ENCODE measurements at regions not wholly inside any gene's neighbourhood (a gene's known extent, or its start where the extent isn't known, plus 50 kb on each side); places are given as distances from the start of the nearest gene placed in this dataset.
A peak's percentile ranks its signal among the peaks of the same experiment; 100 is the strongest.
"Not testable (repeated sequence)": the region's sequence is repeated elsewhere in the genome, so short reads cannot be mapped to it uniquely, and the experiment has no call there.

DNA sequence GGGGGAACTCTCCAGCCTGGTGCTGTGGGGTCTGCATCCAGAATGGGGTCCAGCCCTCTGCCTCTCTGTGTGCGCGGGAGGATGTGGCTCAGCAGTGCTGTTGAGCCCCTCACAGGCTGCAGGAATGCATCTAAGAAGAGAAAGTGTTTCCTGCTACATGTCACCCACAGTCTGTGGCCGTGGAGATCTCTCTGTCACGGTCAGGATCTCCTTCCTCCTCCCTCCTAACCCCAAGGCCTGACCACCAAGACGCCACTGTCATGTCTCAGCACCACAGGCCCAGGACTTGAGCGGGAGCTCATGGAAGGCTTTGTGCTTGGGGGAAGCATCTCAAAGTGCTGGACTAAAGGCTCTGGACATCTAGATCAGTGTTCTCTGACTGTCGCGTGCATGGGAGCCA, 90.1 kb downstream of the SREK1 start:
- no peak for DNase-seq

DNA sequence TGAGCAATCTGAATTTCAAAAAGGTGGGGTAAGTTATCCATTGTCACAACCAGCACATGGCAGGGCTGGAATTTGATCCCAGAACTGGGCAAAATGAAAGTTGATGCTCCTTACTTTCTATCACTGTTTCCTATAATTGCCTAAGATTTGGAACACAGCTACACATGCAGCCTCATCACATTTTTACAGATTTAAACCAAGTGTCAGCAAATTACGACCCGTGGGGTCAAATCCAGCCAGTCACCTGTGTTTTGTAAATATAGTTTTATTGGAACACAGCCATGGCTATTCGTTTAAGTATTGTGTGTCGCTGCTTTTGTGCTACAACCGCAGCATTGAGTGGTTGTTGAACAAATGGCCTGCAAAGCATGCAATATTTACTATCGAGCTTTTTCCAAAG, 94.3 kb downstream of the SREK1 start:
- no peak for DNase-seq

DNA sequence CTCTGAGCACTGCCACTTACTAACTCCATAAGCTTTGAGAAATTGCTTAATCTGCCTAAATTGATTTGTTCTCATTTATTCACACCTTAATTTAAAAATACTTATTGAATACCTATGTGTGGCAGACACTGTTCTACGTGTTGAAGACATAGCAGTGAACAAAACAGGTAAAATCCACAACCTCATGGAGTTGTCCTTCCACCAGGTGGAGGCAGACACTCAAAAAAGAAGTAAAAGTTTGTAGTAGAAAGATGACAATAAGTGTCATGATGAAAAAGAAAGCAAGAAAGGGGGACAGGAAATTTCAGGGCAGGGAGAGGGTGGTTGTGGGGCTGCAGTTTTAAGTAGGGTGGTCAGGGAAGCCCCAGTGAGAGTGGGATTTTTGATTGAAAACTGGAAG, 94.9 kb downstream of the SREK1 start:
- DNase-seq = no peak

DNA sequence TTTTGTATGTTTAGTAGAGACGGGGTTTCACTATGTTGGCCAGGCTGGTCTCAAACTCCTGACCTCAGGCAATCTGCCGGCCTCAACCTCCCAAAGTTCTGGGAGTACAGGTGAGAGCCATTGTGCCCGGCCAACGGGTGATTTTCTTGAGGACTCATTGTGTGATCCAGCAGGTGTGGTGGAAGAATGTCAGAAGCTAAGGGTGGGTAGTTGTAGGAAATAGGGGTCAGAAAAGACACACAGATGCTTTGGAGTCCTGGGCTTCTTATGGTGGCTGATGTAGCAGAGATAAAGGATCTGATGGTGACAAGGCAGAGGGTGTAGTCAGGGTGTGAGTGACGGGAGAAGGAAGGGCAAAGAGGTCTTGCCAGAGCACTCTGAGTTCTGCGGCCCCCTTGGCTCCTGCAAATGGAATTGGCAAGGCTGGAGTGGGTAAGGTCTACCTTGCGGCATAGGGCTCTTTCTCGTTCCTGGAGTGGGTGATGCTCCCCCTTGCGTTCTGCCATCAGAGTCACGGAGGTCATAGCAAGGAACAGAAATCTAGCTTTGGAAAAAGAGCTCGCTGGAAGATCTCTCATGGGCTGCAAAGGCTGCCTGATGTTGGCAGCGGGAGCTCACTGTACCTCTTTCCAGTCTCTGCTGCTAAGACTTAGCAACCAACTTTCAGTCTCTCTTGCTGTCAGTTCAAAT, 97.2 kb downstream of the SREK1 start:
- no peak for DNase-seq

DNA sequence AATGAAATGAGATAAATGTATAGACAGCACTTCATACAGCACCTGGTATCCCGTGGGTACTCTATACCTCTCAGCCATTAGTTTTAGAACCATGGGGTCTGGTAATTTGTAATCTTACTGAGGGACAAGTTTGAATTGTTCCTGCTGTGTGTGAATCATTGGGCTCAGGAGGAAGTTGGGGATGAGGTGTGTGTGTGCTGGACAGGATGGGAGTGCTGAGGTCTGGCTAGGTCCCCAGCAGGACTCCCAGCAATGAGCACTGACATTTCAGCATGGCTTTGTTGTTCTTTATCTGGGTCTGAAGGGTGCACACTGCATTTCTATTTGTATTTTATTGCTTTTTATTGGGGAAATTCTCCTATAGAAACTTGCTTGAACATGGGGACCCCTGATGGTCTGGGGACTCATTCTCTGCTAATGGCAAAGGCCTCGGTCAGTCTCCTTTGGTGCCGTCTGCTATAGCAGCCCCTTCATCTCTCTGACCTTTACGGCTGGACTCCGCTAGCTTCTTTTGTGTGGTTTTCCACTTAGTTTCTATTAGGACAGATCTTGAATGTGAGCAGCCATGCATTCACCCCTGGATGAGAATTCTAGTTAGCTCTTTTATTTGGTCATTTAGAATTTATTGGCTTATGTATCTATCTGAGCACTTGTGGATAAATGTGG, 98.1 kb downstream of the SREK1 start:
- DNase-seq = no peak

DNA sequence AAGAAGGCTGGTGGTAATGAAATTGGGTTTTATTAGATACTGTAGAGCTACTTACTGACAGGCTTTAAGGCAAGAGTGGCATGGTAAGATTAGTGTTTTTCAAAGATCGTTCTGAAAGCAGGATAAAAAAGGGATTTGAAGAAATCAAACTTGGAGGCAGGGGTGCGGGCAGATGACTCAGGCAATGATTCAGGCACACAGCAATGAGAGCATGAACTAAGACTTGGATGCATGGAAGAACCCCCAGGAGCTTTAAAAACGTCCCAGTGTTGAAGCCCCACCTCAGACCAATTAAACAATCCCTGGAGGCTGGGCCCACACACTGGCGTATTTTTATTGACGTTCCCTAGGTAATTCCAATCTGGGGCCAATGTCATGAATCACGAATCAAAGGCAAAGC, 102.5 kb downstream of the SREK1 start:
- DNase-seq = no peak

DNA sequence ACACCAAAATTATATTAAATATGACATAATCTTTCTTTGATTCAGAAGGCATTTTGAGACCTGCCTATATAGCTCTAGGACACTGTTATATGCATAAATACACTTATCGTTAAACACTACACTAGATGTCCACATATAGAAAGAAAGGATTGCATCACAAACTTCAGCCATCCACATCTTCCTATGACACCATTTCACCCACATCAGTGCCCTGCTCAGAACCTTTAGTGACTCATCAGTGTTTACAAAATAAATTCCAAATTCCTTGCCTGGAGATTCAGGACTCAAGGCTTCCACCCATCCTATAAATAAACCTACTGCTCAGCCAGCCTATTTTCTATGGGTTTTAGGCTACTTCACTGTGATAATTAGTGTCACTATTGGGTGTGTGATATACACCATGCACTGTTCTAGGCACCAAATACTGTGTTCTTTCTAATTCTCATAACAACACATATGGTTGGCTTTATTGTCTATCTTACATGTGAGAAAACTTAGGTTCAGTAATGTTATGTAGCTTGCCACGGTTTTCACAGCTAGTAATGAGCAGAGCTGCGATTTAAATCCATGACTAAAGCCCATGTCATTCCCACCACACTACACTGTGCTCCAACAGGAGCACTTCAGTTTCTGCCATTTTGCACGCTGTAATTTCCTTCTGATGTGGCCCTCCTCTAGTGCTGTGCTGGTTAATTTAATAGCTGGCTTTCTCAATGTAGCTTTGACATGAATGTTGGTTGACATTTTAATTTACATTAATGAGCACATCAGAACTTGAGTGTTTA, 103.3 kb downstream of the SREK1 start:
- no peak for DNase-seq

DNA sequence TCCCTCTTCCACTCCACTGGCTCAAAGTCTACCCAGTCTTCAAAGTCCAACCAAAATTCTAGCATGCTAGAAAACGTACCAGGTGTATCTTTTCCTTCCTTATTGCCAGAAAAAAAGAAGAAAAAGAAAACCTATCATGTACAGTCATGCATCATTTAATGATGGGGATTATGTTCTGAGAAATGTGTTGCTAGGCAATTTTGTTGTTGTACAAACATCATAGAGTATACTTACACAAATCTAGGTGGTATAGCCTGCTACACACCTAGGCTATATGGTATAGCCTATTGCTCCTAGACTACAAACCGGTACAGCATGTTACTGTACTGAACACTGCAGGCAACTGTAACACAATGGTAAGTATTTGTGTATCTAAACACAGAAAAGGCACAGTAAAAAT, 104.8 kb downstream of the SREK1 start:
- DNase-seq = no peak

DNA sequence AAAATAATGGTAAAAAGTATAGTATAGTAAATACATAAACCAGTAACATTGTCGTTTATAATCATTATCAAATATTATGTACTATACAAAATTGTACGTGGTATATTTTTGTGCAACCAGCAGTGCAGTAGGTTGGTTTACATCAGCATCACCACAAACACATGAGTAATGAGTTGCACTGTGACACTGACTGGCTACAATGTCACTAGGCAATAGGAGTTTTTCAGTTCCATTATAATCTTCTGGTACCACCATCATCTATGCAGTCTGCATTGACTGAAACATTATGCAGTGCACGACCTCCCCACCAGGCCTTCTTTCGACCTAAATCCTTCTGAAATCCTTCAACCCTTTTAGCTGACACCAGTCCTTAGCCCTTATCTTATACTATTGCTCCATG, 105.8 kb downstream of the SREK1 start:
- no peak for DNase-seq

DNA sequence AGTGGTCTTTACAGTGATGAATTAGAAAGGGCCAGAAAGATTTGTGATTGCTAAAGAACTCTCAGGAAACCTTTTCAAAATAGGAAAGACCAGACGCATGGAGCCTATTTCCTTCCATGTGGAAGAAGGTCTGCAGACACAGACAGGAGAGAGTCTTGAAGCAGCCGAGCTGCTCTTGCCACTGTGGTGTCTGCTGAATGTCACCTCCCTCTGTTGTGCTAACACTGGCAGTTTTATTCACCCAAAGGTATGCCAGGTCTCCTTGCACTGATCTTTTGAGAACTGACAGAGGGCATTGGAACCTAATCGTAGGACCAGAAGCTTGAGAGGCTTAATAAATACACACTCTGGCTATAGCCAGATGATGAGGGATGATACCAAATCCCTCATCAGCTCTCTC, 108.7 kb downstream of the SREK1 start:
- no peak for DNase-seq

DNA sequence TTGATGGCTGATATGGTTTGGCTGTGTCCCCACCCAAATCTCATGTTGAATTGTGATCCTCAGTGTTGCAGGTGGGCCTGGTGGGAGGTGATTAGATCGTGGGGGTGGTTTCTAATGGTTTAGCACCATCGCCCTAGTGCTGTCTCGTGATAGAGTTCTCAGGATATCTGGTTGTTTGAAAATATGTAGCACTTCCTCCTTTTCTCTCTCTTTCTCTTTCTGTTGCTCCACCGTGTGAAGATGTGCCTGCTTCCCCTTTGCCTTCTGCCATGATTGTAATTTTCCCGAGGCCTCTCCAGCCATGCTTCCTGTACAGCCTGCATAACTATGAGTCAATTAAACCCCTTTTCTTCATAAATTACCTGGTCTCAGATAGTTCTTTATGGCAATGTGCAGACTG, 111.6 kb downstream of the SREK1 start:
- DNase-seq = no peak

DNA sequence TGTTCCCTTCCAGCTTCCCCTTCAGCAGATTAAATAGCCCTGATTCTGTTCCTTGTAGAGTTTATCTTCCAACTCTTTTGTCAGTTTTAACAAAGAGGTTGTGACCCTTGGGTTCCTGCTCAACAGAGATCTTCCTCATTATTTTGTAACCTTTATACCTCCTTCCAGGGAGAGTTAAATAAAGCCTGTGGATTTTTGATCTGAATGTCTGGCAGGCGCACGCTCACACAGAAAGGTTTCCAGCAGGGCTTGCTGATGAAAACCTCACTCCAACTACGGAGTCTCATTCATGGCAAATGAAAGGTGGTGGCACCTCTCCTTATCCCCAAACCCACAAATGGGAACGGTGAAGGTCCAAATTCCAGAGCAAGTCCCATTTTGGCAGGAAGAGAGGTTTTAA, 129.0 kb downstream of the SREK1 start:
- no peak for DNase-seq

DNA sequence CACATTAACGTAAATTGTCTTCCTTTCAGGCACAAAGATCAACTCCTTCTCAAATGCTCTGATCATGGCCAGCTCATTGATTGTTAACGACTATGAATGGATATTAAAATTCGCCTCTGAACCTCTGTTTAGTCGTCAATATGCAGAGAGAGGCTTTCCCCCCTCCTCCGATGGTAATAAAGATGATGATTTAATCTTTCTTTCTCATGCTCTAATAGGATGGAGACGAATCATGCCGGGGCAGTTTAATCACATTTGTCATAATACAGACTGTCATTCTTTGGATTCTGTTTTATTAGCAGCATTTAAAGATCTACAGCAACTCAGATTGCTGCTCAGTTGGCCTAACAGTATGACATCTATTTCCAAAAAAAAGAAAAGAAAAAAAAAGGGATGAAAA, 132.9 kb downstream of the SREK1 start:
- no peak for DNase-seq

DNA sequence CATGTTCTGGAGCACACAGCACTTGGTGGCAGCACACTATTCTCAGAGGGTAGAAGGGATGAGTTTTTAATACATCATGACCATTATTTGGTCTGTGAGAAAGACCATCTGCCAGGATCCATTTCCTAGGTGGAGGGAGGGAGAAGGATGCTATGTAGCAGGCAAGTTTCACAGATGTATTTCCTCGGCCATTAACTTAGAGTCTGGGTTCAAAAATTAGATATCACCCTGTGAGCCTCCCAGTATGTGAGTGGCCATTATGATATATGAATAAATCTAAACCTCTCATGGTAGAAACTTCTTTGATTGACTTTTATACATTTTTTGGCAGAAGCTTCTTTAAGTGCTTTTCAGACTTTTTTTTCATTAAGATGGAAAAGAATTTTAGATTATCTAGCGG, 133.9 kb downstream of the SREK1 start:
- DNase-seq = no peak

DNA sequence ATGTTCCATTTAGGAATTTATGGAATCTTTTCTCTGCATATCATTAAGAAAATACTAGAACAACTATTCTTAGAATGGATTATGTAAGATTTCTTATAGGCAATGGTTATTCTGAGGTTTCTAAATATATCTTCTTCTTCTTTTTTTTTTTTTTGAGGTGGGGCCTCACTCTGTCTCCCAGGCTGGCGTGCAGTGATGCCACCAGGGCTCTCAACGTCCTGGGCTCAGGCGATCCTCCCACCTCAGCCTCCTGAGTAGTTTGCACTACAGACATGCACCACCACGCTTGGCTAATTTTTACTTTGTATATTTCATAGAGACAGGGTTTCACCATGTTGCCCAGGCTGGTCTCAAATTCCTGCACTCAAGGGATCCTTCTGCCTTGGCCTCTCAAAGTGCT, 137.2 kb downstream of the SREK1 start:
- no peak for DNase-seq

DNA sequence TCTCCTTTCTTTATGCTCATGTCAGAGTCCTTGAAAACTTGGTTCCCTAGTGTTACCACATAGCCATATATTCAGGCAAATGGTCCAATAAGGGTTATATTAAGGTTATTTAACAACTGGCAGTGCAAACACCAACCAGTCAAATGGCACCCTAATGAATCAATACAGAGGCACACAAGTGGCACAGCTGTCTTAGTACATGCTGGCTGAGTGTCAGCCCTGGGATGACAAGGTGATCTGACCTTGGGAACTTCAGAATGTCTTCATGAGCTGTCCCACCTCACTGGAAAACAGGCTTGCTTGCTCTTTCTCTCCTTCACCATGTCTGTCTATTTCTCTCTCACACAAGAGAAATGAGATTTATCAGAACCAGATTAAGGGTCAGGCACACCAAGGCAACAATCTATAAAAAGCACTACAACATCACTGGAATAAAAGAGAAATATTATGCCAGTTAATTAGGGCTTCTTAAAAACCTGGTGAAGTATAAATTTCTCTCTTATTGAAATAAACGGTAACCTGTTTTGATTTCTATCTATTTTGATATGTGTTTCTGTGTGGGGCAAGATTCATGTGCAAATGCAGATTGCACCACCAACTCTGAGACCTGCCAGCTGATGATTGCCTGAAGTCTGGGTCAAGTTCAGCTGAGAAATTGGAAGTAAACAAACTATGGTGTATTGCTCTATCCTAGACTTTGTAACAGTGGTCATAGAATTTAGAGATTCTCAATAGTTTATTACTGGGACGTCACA, 140.7 kb downstream of the SREK1 start:
- no peak for DNase-seq

DNA sequence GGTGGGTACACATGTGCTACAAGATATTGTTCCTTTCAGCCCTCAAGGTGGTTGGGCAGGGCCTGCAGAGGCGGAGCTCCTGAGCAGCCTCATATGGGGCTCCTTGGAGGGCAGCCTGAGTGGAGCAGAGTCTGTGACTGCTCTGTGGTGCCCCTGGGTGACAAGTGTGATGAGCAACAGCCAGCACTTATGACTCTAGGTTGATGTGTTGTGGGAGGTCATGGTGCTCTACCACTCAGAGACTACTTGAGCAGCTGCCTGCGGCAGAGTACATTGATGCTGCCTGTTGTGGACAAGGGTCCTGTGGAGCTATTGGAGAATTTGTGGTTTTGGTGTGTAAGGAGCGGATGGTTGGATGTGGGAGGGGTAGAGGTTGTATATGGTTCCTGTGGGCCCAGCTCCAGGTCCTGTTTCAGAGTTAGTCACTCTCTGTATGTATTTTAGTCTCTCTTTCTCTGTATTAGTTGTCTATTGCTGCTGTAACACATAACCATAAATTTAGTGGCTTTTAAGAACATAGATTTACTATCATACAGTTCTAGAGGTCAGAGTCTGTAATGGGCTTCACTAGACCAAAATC, 141.3 kb downstream of the SREK1 start:
- no peak for DNase-seq

DNA sequence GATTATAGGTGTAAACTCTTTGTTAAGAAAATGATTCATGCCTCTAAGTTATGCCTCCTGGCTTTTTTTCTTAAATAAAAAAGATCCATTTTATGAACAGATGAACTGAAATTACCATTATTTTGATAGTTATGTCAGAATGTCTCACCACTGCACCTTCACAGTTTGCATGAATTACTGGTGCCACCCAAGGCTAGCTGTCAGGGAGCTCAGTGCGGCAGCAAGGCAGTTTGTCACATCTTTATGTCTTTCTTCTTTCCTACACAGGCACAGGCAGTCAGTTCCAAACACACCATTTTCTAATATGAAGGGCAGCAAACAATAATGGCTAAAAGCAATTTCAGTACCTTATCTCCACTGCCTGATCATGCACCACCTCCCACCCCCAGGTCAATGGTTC, 147.7 kb downstream of the SREK1 start:
- no peak for DNase-seq

DNA sequence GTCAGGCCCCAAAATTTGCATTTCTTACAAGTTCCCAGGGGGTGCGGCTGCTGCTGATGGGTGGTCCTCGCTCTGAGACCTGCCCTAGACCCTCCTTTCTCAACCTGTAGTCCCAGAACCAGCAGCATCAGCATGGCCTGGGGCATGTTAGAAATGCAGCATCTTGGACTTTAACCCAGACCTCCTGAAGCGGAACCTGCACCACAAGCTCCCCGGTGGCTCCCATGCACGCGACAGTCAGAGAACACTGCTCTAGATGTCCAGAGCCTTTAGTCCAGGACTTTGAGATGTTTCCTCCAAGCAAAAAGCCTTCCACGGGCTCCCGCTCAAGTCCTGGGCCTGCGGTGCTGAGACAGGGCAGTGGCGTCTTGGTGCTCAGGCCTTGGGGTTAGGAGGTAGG, 149.8 kb downstream of the SREK1 start:
- not testable (repeated sequence) for DNase-seq

DNA sequence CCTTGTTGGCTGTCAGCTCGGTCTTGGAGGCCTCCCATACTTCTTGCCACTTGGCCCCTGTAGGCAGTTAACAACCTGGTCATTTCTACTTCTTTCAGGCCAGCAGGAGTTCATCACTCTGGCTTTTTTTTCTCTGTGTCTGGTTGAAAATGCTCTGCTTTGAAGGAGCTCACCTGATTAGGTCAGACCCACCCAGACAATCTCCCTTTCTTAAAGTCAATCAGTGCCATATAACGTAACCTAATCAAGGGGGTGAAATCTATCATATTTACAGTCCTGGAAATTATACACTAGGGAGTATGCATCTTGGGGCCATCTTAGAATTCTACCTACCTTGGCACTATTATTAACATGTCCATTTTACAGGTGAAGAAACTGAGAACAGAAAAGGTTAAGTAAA, 155.4 kb downstream of the SREK1 start:
- no peak for DNase-seq

DNA sequence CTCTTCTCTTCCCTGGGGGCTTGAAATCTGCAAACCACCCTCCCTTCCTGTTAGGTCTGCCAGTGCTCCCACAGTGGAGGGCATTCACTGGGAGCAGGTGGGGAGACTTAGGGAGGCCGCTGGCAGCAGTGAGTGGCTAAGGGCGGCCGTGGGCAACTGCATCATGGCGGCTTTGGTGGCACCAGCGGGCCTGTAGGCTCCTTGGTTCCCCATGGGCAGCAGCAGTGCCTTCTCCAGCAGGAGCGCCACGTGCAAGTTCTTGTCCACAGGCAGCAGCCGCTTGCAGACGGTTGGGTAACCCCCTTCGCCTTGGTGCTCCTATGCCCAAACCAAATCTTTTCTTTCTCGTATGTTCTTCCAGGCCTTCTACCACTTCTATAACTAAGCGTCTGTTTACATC, 158.2 kb downstream of the SREK1 start:
- no peak for DNase-seq

DNA sequence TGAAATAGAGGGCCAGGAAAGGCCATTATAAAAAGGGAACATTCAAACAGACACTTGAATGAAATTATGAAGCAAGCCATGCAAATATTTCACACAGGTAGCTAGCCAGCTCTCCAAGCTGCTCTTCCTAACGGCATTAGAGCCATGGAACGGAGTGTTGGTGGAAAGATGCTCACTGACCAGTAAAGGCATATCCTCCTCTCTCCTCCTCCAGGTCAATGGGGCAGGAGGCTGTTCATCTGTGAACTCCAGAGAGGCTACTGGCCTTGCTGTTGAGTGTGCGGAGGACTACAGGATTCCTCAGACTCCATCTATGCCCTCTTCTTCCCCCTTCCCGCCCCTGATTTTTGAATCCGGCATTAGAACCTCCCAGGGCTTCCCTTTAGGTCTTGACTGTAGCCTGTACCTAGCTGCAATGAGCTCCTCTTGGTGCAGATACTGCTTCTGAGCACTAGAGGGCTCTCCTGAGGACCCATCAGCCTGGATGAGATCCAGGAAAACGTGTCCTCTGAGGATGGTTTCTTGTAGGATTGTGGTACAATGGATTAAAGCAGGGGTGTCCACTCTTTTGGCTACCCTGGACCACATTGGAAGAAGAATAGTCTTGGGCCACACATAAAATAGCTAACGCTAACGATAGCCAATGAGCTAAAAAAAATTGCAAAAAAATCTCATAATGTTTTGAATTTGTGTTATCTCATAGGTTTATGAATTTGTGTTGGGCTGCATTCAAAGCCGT, 162.2 kb downstream of the SREK1 start:
- DNase-seq = peak; percentile 31
